GM18508 (cell line): ENCODE measurements at regions not wholly inside any gene's neighbourhood (a gene's known extent, or its start where the extent isn't known, plus 50 kb on each side); places are given as distances from the start of the nearest gene placed in this dataset.

Experiments used
- ATAC-seq: cut with Tn5 transposase; IDR thresholded peaks from one replicate; pipeline ENCODE4 v1.9.1; 2021; ENCODE audit warnings: moderate number of reproducible peaks; ENCODE audit not compliant: insufficient read depth, unreplicated experiment

- no peak for ATAC-seq
Measured at GRCh38 chr11:15747671-15748070, 608.7 kb downstream of the SOX6 start.

DNA sequence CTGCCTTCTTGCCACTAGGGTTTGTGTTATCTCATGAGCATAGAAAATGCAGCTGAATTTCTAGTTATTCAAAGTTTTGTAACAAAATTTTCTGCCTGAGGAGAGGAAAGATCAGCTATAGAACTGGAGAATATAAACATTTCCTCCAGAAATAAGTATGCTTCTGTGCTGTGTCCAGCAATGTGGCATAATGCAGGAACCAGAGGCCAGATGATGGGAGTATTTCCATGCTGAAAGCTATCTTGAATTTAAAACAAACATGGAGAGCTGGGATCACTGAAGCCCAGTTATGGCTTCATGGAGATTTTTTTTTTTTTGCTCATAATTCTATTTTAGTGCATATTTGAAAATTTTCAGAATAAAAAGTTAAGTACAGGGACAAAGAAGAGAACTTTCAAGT lies 608.2 kb downstream of the SOX6 start:
- no peak for ATAC-seq

DNA sequence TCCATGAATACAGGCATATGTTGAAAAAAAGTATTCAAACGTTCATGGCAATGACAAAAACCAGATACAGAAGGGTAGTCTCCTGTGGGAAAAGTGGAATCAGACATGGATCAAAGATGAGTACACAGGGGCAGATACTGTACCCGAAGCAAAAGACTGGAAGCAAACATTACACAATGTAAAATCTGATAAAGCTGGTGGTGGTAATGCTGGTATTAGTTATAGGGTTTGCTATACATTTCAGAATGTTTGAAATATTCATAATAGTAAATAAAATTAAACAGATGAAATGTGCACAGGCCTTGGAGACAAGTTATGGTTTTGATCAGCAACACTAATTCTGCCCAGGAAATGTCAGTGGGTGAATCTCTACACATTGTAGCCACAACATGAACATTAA lies 607.6 kb downstream of the SOX6 start:
- no peak for ATAC-seq

DNA sequence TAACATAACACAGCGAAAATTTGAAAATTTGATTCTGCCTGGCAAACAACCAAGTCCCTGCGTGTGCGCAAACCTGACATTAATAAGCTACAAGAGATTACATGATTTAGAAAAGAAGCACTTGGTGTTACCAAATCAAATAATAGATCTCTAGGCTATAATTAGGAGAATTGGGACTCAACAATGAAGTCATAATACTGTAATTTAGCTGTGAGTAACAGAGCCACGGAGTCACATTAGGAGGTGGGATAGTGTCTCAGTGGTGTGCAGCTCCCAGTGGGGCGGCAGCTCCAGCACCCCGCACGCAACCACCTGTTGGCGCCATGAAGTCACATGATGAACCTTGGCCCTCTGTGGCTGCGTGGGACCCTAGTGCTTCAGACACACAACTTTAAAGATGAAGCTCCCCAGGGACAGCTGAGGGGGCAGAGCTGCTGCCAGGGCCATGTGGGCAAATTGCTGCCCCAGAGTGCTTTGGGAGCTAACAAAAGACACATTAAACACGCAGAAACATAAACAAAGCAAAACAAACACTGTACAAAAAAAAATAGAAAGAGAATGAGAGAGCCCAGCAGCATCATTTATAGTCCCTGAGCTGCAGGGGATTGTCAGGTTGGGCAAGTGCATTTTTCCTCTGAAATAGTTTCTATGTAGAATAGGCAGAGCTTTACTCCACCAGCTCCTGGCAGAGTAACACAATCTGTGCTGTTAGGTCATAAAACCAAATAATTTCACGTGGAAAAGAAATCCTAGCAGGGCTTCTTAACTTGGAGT lies 605.6 kb downstream of the SOX6 start:
- ATAC-seq = no peak

DNA sequence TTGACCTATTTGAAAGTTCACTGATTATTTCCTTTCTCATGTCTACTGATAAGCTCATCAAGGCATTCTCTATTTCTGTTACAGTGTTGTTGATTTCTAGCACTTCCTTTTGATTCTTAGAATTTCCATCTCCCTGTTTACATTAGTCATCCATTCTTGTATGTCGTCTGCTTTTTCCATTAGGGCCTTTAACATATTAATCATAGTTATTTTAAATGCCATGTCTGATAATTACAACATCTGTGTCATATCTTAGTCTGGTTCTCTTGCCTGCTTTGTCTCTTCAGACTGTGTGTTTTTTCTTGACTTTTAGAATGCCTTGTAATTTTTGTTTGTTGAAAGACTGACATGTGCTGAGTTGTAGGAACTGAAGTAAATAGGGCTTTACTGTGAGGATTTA lies 602.1 kb downstream of the SOX6 start:
- no peak for ATAC-seq

GRCh38 chr11:15757048-15757698 lies 599.2 kb downstream of the SOX6 start:
- ATAC-seq = peak; percentile 80

DNA sequence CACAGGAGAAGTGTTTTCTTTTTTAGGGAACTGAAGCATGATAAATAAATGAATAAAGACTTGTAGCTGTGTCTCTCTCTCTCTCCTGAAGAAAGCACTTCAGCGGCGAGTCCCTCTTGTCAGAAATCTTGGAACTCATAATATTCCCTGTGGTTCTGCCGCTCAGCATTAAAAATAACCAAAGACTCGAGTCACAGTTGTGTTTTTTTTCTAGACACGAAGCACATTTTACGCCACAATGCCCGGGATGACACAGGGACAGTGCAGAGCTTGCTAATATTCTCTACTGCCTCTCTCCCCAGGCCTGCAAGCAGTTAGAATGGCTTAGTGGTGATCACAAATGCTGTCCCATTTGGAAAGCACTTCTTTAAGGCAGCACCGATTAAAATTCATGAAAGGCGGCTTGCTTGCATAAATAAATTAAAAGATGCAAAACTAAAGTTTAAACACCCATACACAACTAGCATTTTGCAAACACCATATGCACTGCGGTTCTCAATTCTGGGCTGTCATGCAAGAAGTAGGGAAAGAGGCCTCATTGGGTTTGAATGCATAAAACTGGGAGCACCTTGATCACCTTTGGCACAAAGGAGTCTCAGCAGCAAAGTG lies 597.4 kb downstream of the SOX6 start:
- no peak for ATAC-seq

GRCh38 chr11:15761235-15761634 lies 595.1 kb downstream of the SOX6 start:
- no peak for ATAC-seq

DNA sequence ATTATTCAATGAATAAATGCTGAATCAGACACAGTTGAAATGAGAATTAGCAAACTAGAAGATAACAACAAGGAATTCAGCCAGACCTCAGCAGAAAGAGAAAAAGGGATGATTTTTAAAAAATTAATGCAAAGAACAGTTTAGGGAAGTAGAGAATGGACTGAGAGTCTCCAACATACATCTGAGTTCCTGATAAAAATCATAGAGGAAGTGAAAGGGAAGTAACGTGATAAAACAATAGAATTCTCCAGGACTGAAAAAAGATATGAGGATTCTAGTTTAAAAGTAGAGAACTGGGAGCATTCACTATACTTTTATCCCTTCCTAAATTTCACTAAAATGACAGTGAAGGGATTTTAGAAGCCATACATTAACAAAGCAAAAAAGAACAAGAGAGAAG lies 592.0 kb downstream of the SOX6 start:
- ATAC-seq = no peak

- no peak for ATAC-seq
Measured at GRCh38 chr11:15764948-15765347, 591.4 kb downstream of the SOX6 start.

- ATAC-seq = no peak
Measured at GRCh38 chr11:15765530-15765929, 590.8 kb downstream of the SOX6 start.

GRCh38 chr11:15768321-15768720 lies 588.0 kb downstream of the SOX6 start:
- no peak for ATAC-seq

GRCh38 chr11:15769203-15769602 lies 587.1 kb downstream of the SOX6 start:
- no peak for ATAC-seq

DNA sequence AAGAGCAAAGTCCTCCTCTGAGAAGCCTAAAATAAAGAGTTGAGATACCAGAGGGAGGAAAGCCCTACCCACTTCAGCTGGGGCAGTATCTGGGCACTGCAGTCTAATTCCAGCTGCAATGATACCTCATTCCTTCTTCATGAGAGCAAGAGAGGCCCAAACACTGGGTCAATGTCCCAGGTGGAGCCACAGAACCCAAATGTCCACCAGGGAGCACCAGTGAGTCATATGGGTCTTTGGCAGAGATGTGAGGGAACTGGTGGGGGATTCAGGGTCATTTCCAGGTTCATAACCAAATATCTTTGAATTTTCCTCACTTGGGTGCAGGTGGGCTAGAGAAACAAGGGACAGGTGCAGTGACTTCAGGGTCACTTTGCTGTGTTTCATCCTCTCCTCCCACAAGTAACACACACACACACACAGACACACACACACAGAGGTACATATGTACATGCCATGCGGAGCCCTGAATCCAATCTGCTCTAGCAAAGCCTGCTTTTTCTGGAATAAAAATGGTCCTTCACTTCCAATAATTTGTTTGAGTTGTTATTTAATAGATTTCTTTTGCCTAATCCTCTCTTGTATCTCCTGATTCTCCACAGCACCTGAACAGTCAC lies 585.4 kb downstream of the SOX6 start:
- peak; percentile 50 for ATAC-seq

GRCh38 chr11:15772547-15772946 lies 583.8 kb downstream of the SOX6 start:
- ATAC-seq = no peak

DNA sequence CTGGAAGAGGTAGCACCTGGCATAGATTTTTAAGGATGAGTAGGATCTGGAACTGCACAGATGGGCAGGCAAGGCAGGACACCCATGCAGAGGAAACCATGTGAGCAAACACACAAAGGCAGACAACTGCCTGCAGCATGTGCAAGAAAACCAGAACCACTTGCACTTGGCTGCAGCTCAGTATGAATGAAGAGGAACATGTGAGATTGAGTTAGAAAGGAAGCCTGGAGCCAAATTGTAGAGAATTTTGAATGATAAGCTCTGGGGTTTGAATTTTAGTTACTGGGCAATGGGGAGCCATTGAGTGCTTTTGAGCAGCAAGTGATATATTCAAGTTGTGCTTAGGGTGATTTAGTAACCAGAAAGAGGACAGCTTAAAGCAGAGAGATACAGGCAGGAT lies 583.4 kb downstream of the SOX6 start:
- no peak for ATAC-seq

DNA sequence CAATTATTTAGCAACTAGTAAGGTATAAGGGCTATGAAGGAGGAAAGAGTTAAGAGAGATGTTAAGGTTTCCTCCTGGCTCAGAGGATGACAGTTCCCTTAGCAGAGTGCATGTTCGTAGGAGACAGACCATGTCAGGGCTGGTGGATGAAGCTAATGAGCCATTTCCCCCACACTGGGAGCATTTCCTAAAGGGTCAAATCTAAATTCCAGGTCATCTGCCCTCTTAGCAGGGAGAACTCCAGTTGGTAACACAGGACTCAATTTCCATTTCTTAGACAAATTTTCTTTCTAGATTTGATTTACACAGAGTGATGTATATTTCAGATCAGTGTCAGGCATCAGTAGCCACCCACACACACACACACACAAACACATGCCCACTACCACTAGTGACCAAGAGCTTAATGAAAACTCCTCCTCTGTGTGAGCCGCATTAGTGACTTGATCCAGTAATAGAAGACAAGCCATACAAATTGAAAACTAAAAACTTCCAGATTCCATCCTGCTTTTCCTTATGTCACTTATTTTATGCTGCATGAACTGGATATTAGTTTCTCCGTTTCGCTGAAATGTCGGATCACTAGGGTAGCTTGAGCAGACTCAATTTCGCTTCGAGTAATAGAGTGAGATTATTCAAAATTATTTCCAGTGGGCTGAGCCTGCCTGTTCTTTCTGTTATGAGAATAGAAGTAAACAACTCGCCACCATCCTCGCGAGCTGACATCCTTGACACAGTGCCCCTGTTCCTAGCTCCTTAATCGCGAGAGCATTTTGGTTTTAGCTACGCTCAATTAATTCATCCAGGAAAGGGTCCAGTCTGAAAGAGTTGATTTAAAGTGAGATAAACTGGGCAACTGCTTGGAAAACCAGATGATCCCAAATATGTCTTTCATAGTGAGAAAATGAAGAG lies 582.6 kb downstream of the SOX6 start:
- no peak for ATAC-seq

DNA sequence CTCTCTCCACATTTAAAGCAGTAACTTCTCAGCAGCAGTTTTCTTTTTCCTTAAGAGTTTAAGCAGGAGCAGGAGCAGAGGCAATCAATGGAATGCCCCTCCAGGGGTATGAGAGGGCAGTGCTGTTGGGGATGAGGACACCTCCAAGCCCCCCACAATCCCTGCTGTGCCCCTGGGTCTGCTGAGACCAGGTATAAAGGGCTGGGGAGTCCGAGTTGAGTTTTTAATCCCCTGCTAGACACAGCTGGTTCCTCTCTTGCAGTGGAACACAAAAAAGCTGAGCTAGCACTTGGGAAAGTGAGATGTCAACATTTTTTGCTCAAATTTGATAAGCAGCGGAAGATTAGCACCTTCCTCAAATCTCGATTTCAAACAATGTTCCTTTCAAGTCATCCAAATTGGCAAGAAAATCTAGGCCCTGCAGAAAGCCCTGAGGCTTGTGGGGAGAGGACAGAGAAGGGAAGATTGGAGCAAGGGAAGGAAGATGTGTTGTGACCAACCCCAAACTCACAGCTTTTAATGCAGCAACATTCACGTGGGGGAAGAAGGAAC lies 581.9 kb downstream of the SOX6 start:
- ATAC-seq = no peak

DNA sequence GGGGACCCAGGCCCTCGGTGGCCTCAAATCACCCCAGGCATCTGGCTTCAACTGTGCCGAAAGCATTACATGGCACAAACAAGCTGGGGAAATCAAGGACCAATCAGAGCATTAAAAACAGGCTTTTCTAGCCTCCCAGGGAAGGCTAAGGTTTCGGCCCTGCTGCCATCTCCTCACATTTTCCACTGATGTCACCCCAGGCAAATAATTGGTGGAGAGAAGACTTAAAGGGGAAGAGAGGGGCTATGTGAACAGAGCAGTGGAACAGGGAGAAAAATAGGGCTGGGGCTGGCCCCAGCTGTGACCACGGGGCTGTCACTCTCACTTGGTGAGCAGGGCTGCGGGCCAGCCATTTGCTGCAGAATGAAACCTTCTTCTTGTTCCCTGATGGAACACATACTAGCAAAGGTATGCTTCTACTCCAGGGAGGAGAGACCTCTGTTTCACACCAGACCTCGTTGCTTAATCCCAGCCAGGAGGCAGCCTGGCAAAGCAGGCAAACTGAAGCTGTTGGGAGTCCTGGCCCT lies 581.3 kb downstream of the SOX6 start:
- ATAC-seq = no peak

DNA sequence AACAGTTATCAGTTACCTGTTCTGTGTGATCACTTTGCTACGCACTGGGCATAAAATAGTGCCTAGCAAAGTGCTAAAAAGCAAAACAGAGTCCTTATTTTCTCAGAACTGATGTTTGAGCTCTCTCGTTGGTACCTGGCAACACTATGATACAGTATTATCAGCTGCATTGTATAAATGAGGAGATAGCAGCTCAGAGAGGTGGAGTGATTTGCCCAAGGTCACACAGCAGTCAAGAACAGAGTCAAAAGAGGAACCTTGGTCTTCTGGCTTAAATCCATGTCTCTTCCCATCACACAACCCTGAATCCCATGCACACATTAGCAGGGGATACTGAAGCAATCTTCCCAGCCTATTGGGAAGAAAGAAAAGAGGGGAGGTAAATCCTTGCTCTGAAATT lies 580.5 kb downstream of the SOX6 start:
- no peak for ATAC-seq
